Caco-2 (cell line): ENCODE measurements at regions not wholly inside any gene's neighbourhood (a gene's known extent, or its start where the extent isn't known, plus 50 kb on each side); places are given as distances from the start of the nearest gene placed in this dataset.

Source experiments
- BruUV-seq: library from RNA; stranded (reverse); fragments of 400-500 nt; replicated peaks from 2 replicates; lab custom pipeline; 2021; lab: Mats Ljungman, UMichigan
- CTCF ChIA-PET: fragments of 300-600 bp; sonication (Branson Sonifier 250); formaldehyde crosslinking; loops from one replicate; lab custom pipeline; 2022; ENCODE audit warnings: antibody characterized with exemption; lab: Charles Lee
- POLR2A ChIA-PET: fragments of 300-600 bp; sonication (Branson Sonifier 250); formaldehyde crosslinking; loops from one replicate; lab custom pipeline; 2022; ENCODE audit warnings: antibody characterized with exemption; lab: Charles Lee
- DNase-seq, 2 experiments: peaks; one replicate each; pipeline versions ENCODE4 v3.0.0 to v3.0.0-alpha.2; 2020 to 2022
- H3K27me3 ChIP-seq: replicated peaks from 2 replicates; pipeline ENCODE4 v1.6.0; 2011; ENCODE audit warnings: low read length; ENCODE audit not compliant: control insufficient read depth, insufficient read depth
- H3K36me3 ChIP-seq: 2 replicates; pipeline ENCODE4 v1.5.1; 2011; ENCODE audit warnings: low read length; ENCODE audit not compliant: control insufficient read depth, insufficient read depth
- H3K4me1 ChIP-seq: fragments of 250-450 bp; sonication (Bioruptor Pico); 2 replicates; pipeline ENCODE4 v1.5.1; 2020; ENCODE audit warnings: mild to moderate bottlenecking
- H3K4me3 ChIP-seq: 2 replicates; pipeline ENCODE4 v1.5.1; 2011; ENCODE audit warnings: low read depth, mild to moderate bottlenecking, control low read depth, low read length
- H3K9me3 ChIP-seq: fragments of 250-450 bp; sonication (Bioruptor Pico); 2 replicates; pipeline ENCODE4 v1.5.1; 2020; ENCODE audit warnings: mild to moderate bottlenecking, moderate library complexity
- H3K27ac Mint-ChIP-seq: one replicate; pipeline ENCODE4 v1.8.0; 2022; ENCODE audit warnings: mixed read lengths; ENCODE audit not compliant: unreplicated experiment
- H3K27me3 Mint-ChIP-seq: one replicate; pipeline ENCODE4 v1.8.0; 2022; ENCODE audit warnings: mixed read lengths; ENCODE audit not compliant: insufficient read depth, unreplicated experiment
- H3K36me3 Mint-ChIP-seq: one replicate; pipeline ENCODE4 v1.8.0; 2022; ENCODE audit warnings: mild to moderate bottlenecking, mixed read lengths; ENCODE audit not compliant: insufficient read depth, unreplicated experiment
- H3K4me1 Mint-ChIP-seq: one replicate; pipeline ENCODE4 v1.8.0; 2022; ENCODE audit warnings: low read depth, mixed read lengths; ENCODE audit not compliant: unreplicated experiment
- H3K4me3 Mint-ChIP-seq: one replicate; pipeline ENCODE4 v1.8.0; 2022; ENCODE audit warnings: mild to moderate bottlenecking, moderate library complexity, mixed read lengths; ENCODE audit not compliant: unreplicated experiment
- H3K9me3 Mint-ChIP-seq: one replicate; pipeline ENCODE4 v1.8.0; 2022; ENCODE audit warnings: mixed read lengths; ENCODE audit not compliant: unreplicated experiment
- CTCF ChIP-seq, 2 experiments: fragments of 200-600 bp in 1 of 2; IDR thresholded peaks; 1 replicate in 1 of 2; 2 replicates in 1 of 2; pipeline versions ENCODE4 v1.5.1 to v1.8.0; 2011 to 2022; ENCODE audit warnings: antibody characterized with exemption in 1 of 2, control low read depth in 1 of 2, inconsistent platforms in 1 of 2, low read depth in 1 of 2, low read length in 1 of 2, mild to moderate bottlenecking in 1 of 2, moderate library complexity in 1 of 2; ENCODE audit not compliant: insufficient read depth in 1 of 2, severe bottlenecking in 1 of 2, unreplicated experiment in 1 of 2
- intact Hi-C: fragments of 100-400 bp; cut with micrococcal nuclease; formaldehyde crosslinking; loops from one replicate; pipeline ENCODE4 v1.10.0; 2022; ENCODE audit not compliant: unreplicated experiment

- no peak for DNase-seq
- H3K27me3 ChIP-seq, result peaks cover 1% of the 10 kb centered on the region; the same call in 1 of the 2 replicates
- H3K4me1 ChIP-seq, result no peaks in the 10 kb centered on the region
- no peak for TF ChIP-seq CTCF (IDR thresholded peaks at IDR 0.05; ENCODE audit: insufficient read depth in 1 of 2, low read depth in 1 of 2, low read length in 1 of 2, severe bottlenecking in 1 of 2, unreplicated experiment in 1 of 2)
- POLR2A ChIA-PET, result no interaction called here
- CTCF ChIA-PET, result no interaction called here
- no peak overlapping the region for H3K4me3 ChIP-seq
- H3K27me3 Mint-ChIP-seq, result peaks cover 18% of the 10 kb centered on the region
- H3K4me1 Mint-ChIP-seq, result no peaks in the 10 kb centered on the region
- intact Hi-C loops, result no loop called here
- BruUV-seq, result no TSS peak
- H3K9me3 ChIP-seq, result no peaks in the 10 kb centered on the region
- H3K9me3 Mint-ChIP-seq, result no peaks in the 10 kb centered on the region
- H3K4me3 Mint-ChIP-seq, result no peak overlapping the region
- H3K27ac Mint-ChIP-seq, result no peak overlapping the region
- H3K36me3 ChIP-seq, result no peaks in the 10 kb centered on the region
- H3K36me3 Mint-ChIP-seq, result no peaks in the 10 kb centered on the region
Observed at GRCh38 chr17:56020369-56020768, 132.9 kb upstream of the ANKFN1 start.

GRCh38 chr17:56021681-56022190 lies 131.5 kb upstream of the ANKFN1 start:
- CTCF ChIA-PET, result no interaction called here
- intact Hi-C loops, result no loop called here
- Histone ChIP-seq H3K4me3 (no peak overlapping the region), H3K27me3 (peaks cover 1% of the 10 kb centered on the region; the same call in 1 of the 2 replicates), H3K36me3 (no peaks in the 10 kb centered on the region), H3K9me3 (no peaks in the 10 kb centered on the region), H3K4me1 (no peaks in the 10 kb centered on the region)
- POLR2A ChIA-PET, result no interaction called here
- H3K9me3 Mint-ChIP-seq, result no peaks in the 10 kb centered on the region
- BruUV-seq, result no TSS peak
- no peak overlapping the region for H3K27ac Mint-ChIP-seq
- peaks cover 14% of the 10 kb centered on the region for H3K27me3 Mint-ChIP-seq
- H3K4me1 Mint-ChIP-seq, result no peaks in the 10 kb centered on the region
- H3K4me3 Mint-ChIP-seq, result no peak overlapping the region
- no peak for DNase-seq
- TF ChIP-seq CTCF (IDR thresholded peaks at IDR 0.05; ENCODE audit: insufficient read depth in 1 of 2, low read depth in 1 of 2, low read length in 1 of 2, severe bottlenecking in 1 of 2, unreplicated experiment in 1 of 2), result no peak
- no peaks in the 10 kb centered on the region for H3K36me3 Mint-ChIP-seq

- CTCF ChIA-PET, result no interaction called here
- POLR2A ChIA-PET, result no interaction called here
- BruUV-seq, result no TSS peak
Observed at GRCh38 chr17:56023851-56024250, 129.4 kb upstream of the ANKFN1 start.

More at GRCh38 chr17:56023851-56024250, 129.4 kb upstream of the ANKFN1 start:
- H3K27me3 Mint-ChIP-seq, result peaks cover 2% of the 10 kb centered on the region
- no peak for TF ChIP-seq CTCF (IDR thresholded peaks at IDR 0.05; ENCODE audit: insufficient read depth in 1 of 2, low read depth in 1 of 2, low read length in 1 of 2, severe bottlenecking in 1 of 2, unreplicated experiment in 1 of 2)
- no peak for DNase-seq
- H3K36me3 Mint-ChIP-seq, result no peaks in the 10 kb centered on the region
- no peak overlapping the region for H3K27ac Mint-ChIP-seq
- Histone ChIP-seq H3K4me3 (no peak overlapping the region), H3K36me3 (no peaks in the 10 kb centered on the region), H3K27me3 (peaks cover 1% of the 10 kb centered on the region; the same call in 1 of the 2 replicates), H3K9me3 (no peaks in the 10 kb centered on the region), H3K4me1 (no peaks in the 10 kb centered on the region)
- H3K9me3 Mint-ChIP-seq, result no peaks in the 10 kb centered on the region
- intact Hi-C loops, result no loop called here
- H3K4me3 Mint-ChIP-seq, result no peak overlapping the region
- no peaks in the 10 kb centered on the region for H3K4me1 Mint-ChIP-seq
